ENCODE measurements at regions not wholly inside any gene's neighbourhood (a gene's known extent, or its start where the extent isn't known, plus 50 kb on each side); places are given as distances from the start of the nearest gene placed in this dataset.
"Not testable (repeated sequence)": the region's sequence is repeated elsewhere in the genome, so short reads cannot be mapped to it uniquely, and the experiment has no call there.

GRCh38 chrX:128769495-128769894 is 717.3 kb upstream of the ACTRT1 start:
- no peak for DNase-seq (ENCODE audit: low spot score)

- DNase-seq (ENCODE audit: low spot score), result peak; percentile 2
These were observed 707.5 kb upstream of the ACTRT1 start for GRCh38 chrX:128759745-128760144.

- DNase-seq (ENCODE audit: low spot score), result no peak
These were observed 707.0 kb upstream of the ACTRT1 start for GRCh38 chrX:128759177-128759576.

- DNase-seq (ENCODE audit: low spot score), result no peak
These were observed 701.9 kb upstream of the ACTRT1 start for GRCh38 chrX:128754130-128754529.

- DNase-seq (ENCODE audit: low spot score), result no peak
These were observed 687.3 kb upstream of the ACTRT1 start for GRCh38 chrX:128739539-128739938.

- DNase-seq (ENCODE audit: low spot score), result no peak
These were observed 676.7 kb upstream of the ACTRT1 start for GRCh38 chrX:128728943-128729342.

GRCh38 chrX:128717635-128718578 is 665.7 kb upstream of the ACTRT1 start:
- no peak for DNase-seq (ENCODE audit: low spot score)

GRCh38 chrX:128714425-128714824 is 662.2 kb upstream of the ACTRT1 start:
- no peak for DNase-seq (ENCODE audit: low spot score)

GRCh38 chrX:128699716-128700285 is 647.6 kb upstream of the ACTRT1 start:
- no peak for DNase-seq (ENCODE audit: low spot score)

- no peak for DNase-seq (ENCODE audit: low spot score)
These were observed 646.5 kb upstream of the ACTRT1 start for GRCh38 chrX:128698573-128699181.

- peak; percentile 2 for DNase-seq (ENCODE audit: low spot score)
These were observed 639.7 kb upstream of the ACTRT1 start for GRCh38 chrX:128691872-128692271.

GRCh38 chrX:128685387-128685786 is 633.2 kb upstream of the ACTRT1 start:
- no peak for DNase-seq (ENCODE audit: low spot score)

- DNase-seq (ENCODE audit: low spot score), result peak; percentile 2
These were observed 624.4 kb upstream of the ACTRT1 start for GRCh38 chrX:128676651-128677050.

- DNase-seq (ENCODE audit: low spot score), result not testable (repeated sequence)
These were observed 622.3 kb upstream of the ACTRT1 start for GRCh38 chrX:128674326-128675086.

- no peak for DNase-seq (ENCODE audit: low spot score)
These were observed 612.0 kb upstream of the ACTRT1 start for GRCh38 chrX:128664211-128664610.

- no peak for DNase-seq (ENCODE audit: low spot score)
These were observed 601.4 kb upstream of the ACTRT1 start for GRCh38 chrX:128653524-128654060.

GRCh38 chrX:128650326-128650725 is 598.1 kb upstream of the ACTRT1 start:
- no peak for DNase-seq (ENCODE audit: low spot score)

- DNase-seq (ENCODE audit: low spot score), result no peak
These were observed 582.6 kb upstream of the ACTRT1 start for GRCh38 chrX:128634754-128635153.

- DNase-seq (ENCODE audit: low spot score), result no peak
These were observed 571.2 kb upstream of the ACTRT1 start for GRCh38 chrX:128623361-128623760.

GRCh38 chrX:128622296-128622695 is 570.1 kb upstream of the ACTRT1 start:
- no peak for DNase-seq (ENCODE audit: low spot score)

- no peak for DNase-seq (ENCODE audit: low spot score)
These were observed 567.3 kb upstream of the ACTRT1 start for GRCh38 chrX:128619490-128619889.

- DNase-seq (ENCODE audit: low spot score), result no peak
These were observed 564.7 kb upstream of the ACTRT1 start for GRCh38 chrX:128616933-128617332.
